ENCODE measurements at regions not wholly inside any gene's neighbourhood (a gene's known extent, or its start where the extent isn't known, plus 50 kb on each side); places are given as distances from the start of the nearest gene placed in this dataset.
A peak's percentile ranks its signal among the peaks of the same experiment; 100 is the strongest.

DNA sequence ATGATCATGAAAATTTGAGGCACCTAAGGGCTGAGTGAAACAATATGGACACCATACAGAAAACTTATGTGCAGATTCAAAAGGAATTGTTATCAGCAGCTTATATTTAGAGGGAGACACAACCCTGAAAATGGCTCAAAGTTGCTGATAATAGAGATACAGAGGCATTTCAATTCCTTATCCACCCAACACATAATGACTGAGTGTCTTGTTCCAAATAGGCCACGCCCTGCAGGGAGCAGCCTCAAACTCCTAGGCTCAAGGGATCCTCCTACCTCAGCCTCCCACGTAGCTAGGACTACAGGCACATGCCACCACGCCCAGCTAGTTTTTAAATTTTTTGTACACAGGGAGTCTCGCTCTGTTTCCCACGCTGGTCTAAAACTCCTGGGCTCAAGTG lies 79.0 kb downstream of the LBH start:
- no peak for DNase-seq (ENCODE audit: low spot score)

DNA sequence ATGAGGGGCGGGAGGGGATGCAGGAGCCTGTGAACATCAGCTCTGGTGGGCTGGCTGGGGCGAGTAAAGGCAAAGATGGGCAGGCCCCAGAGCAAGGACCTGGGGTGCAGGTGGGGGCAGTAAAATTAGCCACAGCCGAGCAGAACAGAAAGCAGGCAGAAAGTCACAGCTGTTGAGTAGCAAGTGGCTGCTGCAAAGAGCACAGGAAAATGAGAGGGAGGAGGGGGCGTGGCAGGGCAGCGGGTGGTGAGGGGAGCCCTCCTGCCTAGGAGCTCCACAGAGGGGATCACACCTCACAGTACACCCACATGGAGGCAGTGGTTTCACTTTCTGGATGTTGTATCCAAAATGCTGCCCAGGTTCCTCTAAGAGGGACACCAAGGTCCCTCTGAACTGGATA lies 79.6 kb downstream of the LBH start:
- no peak for DNase-seq (ENCODE audit: low spot score)

DNA sequence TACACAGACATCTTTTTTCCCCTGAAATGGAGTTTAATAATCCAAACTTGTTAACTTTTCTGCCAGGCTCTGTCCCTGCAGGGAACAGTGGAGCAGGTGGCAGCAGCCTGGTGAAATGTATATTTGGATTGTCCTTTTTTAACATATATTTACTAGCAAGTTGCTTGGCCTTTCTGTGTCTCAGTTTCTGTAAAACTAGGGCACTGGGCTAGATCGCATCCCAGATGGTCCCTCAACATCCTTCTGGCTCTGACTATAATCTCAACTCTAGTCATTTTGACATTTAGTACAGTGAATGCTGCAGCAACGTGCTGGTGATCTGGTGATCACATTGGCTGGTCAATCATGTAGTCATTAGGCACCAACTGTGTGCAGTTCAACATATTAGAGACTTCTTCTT lies 80.4 kb downstream of the LBH start:
- no peak for DNase-seq (ENCODE audit: low spot score)

DNA sequence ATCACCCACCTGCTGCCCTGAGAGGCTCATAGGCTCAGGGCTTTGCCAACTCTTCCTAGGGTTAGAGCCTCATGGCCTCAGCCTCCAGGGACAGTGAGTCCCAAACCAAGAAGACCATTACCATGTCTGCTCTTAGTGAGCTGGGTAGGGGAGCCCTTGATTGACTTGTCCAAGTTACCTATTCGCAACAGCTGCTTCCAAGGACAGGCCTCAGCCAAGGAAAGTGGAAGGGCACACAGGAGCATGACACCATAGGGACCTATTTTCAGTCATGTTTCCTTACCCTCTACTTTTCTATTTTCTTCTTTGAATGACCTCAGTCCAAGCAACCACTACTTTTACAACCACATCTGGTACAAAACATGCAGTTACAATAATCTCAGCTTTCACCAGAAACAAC lies 81.6 kb downstream of the LBH start:
- DNase-seq (ENCODE audit: low spot score), result no peak

DNA sequence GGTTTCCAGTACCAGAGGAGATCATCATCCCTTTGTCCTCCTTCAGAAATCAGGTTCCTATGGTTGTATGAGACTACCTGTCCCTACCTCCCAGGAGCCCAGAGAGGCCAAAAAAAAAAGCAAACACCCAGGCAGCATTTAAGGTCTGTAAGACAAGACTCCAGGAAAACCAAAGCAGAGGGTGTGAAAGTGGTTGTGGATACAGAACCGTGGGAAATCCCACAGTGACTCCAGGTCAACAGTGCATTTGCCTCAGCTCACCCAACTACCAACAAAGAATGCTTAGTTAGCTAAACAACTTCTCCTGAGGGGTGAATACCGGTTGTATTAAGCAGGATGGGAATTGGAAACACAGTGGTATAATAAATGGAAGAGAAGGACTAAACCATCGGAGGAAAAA lies 83.6 kb downstream of the LBH start:
- DNase-seq (ENCODE audit: low spot score), result no peak

DNA sequence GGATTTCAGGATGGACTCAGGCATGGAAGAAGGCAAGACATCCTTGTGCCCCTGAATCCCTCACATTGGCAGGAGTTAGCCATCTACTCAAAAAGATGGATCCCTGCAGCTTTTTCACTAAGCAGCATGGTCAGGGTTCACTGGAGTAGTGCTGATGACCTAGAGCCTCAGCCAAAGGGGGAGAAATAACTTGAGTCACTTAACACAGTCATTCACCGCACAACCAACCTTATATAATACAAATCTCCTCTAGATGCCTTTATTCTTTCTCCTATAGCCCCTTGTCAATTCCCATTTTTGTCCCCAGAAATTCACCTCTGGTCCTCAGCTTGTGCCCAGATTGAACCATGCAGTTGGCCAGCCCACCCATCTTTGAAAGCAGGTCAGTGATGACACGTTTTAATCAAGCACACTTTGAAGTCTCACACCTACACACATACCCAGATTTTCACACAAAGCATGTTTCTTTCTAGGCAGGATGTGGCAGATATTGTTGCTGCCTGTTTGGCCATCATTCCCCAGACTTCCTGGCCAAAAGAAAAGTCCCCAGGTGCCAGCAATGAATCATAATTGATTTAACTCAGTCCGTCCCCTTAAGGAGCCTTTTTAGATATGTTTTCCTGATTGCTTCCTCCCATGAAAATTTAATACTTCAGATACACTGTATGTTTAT lies 84.2 kb downstream of the LBH start:
- peak; percentile 48 for DNase-seq (ENCODE audit: low spot score)

DNA sequence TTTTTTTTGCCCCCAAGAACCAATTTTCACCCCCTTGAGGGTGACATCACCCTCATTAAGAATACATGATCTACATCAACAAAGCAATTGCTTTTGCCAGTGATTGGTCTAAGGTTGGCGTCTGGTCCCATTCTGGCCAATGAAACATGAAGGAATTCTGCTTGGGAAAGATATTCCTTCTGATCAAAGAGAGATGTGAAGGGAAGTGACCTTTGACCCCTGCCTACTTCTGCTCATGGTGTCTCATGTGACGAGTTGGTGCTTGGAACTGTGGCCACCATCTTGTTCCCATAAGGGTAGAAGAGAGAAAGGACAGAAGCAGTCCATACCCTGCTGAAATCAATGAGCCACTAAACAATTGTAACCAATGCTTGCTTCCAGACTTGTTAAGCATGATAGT lies 85.1 kb downstream of the LBH start:
- DNase-seq (ENCODE audit: low spot score), result no peak

DNA sequence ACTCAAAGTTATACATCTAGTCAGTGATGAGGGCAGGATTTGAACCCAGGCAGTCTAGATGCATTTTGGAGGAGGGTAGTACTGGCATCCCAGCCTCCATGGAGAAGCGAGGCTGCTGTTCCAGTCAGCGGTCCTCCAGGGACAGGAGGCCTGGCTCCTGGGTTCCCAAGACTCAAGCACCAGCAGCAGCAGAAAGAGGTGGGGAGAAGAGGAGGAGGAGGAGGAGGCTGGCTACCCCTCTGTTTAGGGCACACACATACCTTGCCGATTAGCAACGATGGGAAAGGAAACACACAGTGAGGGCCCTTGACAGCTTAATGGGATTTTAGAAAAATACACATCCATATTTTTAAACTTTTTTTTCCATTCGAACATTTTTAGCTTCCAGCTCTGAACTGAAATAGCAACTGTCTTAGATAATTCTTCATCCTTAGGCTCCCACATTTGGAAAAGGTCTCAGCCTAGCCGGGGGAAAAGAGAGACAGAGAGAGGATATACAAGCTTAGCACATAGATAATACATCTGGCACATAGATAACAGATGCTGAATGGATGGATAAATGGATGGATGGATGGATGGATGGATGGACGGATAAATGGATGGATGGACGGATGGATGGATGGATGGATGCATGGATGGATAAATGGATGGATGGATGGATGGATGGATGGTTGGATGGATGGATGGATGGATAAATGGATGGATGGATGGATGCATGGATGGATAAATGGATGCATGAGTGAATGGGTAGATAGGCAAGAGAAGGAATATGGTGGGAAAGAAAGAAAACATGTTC lies 87.9 kb downstream of the LBH start:
- no peak for DNase-seq (ENCODE audit: low spot score)

DNA sequence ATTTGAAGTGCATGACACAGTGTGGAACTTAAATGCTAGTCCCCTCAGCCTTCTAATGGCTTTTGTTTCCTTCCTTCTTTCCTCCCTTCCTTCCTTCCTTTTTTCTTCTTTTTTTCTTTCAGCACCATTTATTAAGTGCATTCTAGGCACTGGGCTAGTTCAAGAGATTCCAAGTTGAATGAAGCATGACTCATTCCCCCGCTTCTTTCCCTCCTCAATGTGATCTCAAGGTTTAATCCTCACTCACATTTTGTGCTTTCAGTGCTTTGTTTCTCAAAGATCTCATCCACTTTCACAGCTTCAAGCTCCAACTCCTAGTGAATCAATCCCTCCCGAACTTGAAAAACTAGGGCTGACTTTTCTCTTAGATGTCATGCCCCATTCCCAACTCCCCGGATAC lies 90.1 kb downstream of the LBH start:
- no peak for DNase-seq (ENCODE audit: low spot score)

DNA sequence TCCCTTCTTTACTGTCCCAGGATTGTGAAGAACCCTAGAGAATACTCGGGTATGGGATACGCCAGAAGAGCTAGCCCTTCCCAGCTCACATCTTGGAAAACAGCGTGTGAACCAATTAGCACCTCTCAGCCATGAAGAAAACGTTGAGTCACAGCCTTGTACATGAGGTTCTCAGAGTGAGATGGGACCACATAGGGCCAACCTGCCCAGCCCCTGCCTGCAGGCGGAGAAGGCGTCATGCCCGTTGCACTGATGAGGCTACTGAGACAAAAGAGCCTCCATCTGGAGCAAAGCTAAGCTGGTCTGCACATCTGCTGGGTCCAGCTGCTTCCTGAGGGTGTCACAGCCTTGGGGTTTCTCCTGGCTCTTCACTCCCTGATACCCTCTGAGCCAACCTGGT lies 92.2 kb downstream of the LBH start:
- no peak for DNase-seq (ENCODE audit: low spot score)

DNA sequence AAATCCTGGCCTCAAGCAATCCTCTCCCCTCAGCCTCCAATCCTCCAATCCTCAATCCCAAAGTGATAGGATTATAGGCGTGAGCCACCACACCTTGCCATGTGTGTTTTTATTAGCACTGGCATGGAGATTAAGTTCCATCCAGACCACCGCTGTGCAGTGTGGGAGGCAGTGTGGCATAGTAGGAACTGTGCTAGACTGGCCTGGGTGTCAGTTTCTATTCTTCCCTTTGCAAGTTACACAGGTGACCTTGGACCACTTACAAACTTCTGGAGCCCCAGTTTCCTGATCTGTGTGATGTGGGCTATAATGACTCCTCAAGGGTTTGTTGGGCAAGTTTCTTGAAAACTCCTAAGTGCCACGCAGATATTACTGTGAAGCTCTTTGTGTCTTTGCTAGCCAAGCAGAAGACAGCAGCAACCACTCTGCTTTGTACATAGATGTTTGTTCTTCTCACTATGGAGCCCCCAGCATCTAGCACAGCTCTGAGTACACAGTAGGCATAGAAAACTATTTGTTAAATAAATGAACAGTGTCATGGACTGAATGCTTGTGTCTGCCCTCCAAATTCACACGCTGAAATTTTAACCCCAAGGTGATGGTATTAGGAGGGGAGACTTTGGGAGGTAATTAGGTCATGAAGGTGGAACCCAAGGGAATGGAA lies 93.0 kb downstream of the LBH start:
- no peak for DNase-seq (ENCODE audit: low spot score)

DNA sequence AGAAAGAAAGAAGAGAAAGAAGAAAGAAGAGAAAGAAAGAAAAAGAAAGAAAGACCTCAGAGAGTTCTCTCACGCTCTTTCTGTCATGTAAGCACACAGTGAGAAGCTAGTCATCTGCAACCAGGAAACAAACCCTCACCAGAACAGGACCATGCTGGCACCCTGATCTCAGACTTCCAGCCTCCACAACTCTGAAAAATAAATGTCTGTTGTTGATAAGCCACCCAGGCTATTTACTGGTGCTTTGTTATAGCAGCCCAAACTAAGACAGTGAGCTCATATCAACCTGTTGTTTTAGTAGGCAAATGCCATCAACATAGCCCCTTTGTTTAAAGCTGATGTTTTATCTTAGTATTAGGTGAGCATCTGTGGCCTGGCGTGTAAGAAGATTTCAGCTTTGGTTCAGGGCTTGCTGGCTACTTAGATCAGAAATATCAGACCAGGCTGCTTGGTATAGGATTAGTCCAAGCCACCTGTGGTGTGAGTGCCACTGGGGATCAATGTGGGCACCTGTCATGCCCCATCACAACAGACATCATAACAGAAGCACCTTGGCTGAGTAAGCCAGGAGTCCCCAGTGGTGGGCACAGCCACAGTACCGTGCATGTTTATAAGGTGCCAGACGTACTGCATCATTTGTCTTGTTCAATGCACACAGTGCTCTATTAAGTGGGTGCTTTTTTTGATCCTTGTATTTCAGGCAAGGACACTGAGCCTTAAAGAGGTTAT lies 94.4 kb downstream of the LBH start:
- no peak for DNase-seq (ENCODE audit: low spot score)

DNA sequence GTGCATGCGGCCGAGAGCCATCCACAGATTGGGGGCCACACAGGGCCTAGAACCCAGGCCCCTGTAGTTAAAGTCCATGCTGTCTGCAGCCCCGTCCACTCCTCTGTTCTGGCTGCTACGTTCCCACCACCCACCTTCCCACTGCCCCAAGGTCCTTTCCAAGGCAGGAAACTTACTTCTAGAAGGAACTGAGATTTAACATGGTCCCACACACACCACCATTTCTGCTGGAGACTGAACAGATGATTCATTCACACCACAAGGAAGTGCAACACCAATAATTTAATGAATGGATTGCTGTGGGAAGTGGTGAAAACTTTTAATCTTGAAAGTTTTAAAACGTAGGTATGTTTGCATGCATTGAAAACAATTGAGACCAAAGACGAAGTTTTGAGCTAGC lies 95.2 kb downstream of the LBH start:
- DNase-seq (ENCODE audit: low spot score), result no peak

DNA sequence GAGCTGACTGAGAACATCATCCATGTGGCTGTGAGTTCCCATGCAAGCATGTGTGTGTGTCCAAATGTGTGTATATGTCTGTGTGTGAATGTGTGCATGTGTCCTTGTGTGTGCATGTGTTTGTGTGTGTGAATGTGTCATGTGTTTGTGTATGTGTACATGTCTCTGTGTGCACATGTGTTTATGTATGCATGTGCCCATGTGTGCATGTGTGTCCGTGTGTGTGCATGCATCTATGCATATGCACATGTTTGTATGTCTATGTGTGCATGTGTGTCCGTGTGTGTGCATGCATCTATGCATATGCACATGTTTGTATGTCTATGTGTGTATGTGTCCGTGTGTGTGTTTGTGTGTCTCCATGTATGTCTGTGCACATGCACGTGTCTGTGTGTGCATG lies 99.7 kb downstream of the LBH start:
- DNase-seq (ENCODE audit: low spot score), result no peak

DNA sequence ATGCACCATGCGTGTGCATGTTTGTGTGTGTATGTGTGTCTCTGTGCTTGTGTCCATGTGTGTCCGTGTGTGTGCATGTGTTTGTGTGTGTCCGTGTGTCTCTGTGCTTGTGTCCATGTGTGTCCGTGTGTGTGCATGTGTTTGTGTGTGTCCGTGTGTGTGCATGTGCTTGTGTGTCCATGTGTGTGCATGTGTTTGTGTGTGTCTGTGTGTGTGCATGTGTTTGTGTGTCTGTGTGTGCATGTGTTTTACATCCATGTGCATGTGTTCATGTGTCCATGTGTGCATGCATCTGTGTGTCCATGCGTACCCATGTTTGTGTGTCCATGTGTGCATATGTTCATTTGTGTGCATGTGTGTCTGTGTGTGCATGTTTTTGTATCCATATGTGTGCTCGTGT lies 100.5 kb downstream of the LBH start:
- DNase-seq (ENCODE audit: low spot score), result no peak

DNA sequence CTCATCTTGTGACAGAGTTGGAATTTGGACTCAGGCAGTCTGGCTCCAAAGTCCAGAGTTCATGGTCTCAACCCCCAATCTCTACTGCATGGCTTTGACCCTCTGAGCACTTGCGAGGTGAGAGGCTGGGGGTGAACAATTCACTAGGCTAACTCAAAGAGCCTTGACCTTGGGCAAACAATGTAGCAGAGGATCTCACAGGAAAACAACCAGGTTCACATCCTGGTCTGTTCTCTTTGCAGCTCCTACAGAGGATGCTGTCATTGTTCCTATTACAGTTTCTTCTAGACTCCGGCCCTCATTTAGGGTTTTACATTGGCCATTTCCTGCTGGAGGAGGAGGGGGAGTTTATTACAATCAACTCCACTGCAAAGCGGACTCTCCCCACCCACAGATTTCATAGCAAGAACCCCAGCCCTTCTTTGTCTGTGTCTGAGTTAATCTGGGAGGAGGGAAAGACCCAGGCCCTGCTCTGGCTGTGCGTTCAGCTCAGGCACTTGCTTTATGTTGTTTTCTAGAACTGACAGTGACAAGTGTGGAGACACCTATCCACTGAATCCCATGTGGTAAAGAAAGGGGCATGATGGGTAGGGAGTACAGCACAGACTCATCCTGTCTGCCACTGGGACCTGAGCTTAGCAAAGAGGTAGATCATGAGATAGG lies 101.6 kb downstream of the LBH start:
- peak; percentile 23 for DNase-seq (ENCODE audit: low spot score)

DNA sequence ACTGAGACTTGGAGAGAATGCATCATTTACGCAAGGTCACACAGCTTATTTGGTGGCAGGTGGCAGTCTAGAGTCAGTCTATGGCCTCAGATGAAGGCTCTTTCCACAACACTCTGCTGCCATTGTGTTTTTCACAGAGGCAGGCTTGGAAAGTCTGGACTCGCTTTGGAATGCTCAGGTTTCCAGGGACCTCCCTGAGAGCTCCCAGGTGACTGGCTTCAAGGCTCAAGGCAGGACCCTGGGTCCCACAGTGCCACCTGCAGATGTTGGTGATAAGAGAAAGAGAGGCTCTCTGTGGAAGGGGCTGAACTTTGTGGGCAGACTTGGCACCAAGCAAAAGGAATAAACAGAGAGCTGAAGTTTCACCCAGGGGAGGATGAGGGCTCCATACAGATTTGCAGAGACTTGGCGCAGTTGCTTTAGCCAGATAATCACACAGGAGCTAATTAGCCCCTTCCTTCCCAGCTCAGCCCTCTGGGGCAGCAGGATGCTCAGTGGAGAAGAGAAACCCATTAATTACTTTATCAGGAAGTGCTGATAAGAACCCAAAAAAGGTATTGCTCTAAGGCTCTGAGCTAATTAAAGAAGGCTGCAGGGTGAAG lies 103.5 kb downstream of the LBH start:
- DNase-seq (ENCODE audit: low spot score), result no peak

DNA sequence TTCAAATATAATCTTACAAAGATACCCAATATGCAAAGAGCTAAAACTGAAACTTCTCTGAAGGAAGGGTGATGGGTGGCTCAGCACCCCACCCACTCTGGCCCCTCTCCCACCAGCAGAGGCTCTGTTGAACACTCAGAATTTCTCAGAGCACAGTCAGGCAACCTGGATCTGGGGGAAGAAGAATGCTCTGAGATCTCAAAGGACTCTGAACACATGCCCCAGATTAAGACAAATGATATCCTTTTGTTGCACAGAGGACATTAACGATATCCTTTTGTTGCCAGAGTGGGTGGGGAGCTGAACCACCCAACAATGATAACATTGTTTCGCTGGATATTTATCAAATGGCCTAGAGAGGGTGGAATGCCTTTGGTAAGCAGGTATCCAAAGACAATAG lies 104.8 kb downstream of the LBH start:
- no peak for DNase-seq (ENCODE audit: low spot score)

DNA sequence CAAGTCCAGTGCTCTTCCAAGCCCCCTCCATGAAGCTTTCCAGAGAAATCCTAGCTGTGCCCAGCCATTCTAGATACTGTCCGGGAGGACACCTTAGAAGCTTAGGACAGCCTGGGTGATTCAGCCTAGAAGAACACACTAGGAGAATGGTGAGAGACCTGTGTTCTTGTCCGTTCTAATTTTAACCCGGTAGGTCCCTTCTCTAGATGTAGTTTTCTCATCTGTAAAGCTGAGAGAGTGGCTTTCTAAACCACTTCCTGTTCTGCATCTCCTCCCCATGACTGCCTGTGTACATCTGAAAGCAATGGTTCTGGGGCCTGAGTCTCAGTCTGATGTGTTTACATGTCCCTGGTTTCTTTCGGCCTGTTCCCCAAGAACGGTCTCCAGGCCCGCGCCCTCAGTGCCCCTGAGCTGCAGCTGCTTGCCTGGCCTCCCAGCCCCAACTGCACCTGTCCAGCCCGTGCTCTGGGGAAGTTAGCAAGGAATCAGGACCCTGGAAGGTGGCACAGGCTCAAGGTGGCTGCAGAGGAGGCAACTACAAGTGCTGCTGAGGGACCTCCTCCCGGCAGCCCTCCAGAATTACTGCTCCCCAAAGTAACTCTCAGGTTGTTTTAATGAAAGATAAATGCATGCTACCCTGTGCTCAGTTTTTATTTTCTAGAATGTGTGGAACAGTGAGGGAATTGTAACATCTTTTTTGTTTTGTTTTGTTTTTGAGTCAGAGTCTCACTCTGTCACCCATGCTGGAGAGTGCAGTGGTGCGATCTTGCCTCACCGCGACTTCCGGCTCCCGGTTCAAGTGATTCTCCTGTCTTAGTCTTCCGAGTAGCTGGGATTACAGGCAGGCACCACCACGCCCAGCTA lies 105.9 kb downstream of the LBH start:
- peak; percentile 80 for DNase-seq (ENCODE audit: low spot score)

DNA sequence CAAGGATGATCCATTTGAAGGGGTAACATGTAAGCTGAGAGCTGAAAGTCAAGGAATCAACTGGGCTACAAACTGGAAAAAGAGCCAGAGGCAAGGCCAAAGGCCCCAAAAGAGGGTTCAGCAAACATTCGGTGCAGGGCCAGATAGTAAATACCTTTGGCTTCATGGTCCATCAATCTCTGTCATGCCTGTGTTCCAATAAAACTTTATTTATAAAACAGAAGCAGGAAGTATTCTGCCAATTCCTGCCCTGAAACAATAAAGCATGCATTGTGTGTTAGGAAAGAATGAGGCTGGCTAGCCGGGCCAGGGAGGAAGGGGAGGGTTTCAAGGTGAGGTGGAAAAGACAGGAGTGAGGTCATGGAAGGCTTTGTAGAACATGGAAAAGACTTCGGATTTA lies 107.1 kb downstream of the LBH start:
- DNase-seq (ENCODE audit: low spot score), result no peak

DNA sequence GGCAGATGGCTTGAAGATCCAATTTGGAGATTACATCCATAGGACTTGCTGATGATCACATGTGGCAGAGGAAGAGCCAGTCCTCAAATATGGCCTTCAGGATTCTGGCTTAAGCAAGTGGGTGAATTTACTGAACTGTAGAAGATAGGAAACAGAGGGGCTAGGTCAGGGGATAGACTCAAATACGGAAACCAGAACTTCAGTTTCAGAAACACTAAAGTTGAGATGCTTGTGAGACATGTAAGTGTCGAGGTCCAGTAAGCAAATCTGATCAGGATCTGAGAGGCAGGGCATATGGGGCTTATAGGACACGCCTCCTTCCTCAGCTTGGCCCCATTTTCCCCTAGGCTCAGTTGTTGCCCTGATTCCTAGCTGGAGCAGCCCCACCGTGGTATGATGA lies 107.7 kb downstream of the LBH start:
- DNase-seq (ENCODE audit: low spot score), result no peak

Data from activated CD4-positive, alpha-beta T cell treated with anti-CD3 and anti-CD28 coated beads, Interleukin-2, Interleukin-4, amounts not matched to agents 100 ng/mL and 50 ng/mL, durations not matched to agents 16 hours and 8 hours (primary cell).